Osteoblast (primary cell): ENCODE measurements at regions not wholly inside any gene's neighbourhood (a gene's known extent, or its start where the extent isn't known, plus 50 kb on each side); places are given as distances from the start of the nearest gene placed in this dataset.
A peak's percentile ranks its signal among the peaks of the same experiment; 100 is the strongest.

Source experiments
- DNase-seq: peaks from one replicate; pipeline ENCODE4 v3.0.0; 2011; ENCODE audit warnings: low spot score, mixed read lengths; ENCODE audit not compliant: insufficient read length; ENCODE audit errors: missing footprints
- H2AFZ ChIP-seq: 2 replicates; pipeline ENCODE4 v1.6.0; 2011; ENCODE audit warnings: mild to moderate bottlenecking, low read length
- H3K27ac ChIP-seq: 2 replicates; pipeline ENCODE4 v1.5.1; 2011; ENCODE audit warnings: mild to moderate bottlenecking, low read depth, low read length, moderate library complexity
- H3K27me3 ChIP-seq: 2 replicates; pipeline ENCODE4 v1.6.0; 2012; ENCODE audit warnings: mild to moderate bottlenecking, control low read depth, inconsistent platforms, low read length, moderate library complexity; ENCODE audit not compliant: insufficient read depth
- H3K36me3 ChIP-seq: 2 replicates; pipeline ENCODE4 v1.5.1; 2011; ENCODE audit warnings: mild to moderate bottlenecking, low read length, control low read depth, moderate library complexity; ENCODE audit not compliant: insufficient read depth
- H3K4me1 ChIP-seq: 2 replicates; pipeline ENCODE4 v1.5.1; 2011; ENCODE audit warnings: mild to moderate bottlenecking, low read length, control low read depth, moderate library complexity; ENCODE audit not compliant: insufficient read depth
- H3K4me2 ChIP-seq: 2 replicates; pipeline ENCODE4 v1.6.0; 2011; ENCODE audit warnings: mild to moderate bottlenecking, low read length; ENCODE audit not compliant: insufficient read depth
- H3K4me3 ChIP-seq: fragments of 200-600 bp; sonication (generic); 3 replicates; pipeline ENCODE4 v1.5.1; 2012; ENCODE audit warnings: mild to moderate bottlenecking, low read length, inconsistent platforms; ENCODE audit not compliant: insufficient read depth
- H3K79me2 ChIP-seq: 2 replicates; pipeline ENCODE4 v1.6.0; 2012; ENCODE audit warnings: mild to moderate bottlenecking, low read length, control low read depth, inconsistent platforms; ENCODE audit not compliant: insufficient read depth
- H3K9me3 ChIP-seq: 2 replicates; pipeline ENCODE4 v1.5.1; 2011; ENCODE audit warnings: low read depth, low read length, control low read depth
- H4K20me1 ChIP-seq: 2 replicates; pipeline ENCODE4 v1.6.0; 2012; ENCODE audit warnings: mild to moderate bottlenecking, low read length, control low read depth; ENCODE audit not compliant: insufficient read depth
- TF ChIP-seq, protein P1 (sequence below): IDR thresholded peaks from 2 replicates; pipeline ENCODE4 v1.5.1; 2011; ENCODE audit warnings: mild to moderate bottlenecking, low read depth, low read length, moderate library complexity; ENCODE audit errors: extremely low read depth

DNA sequence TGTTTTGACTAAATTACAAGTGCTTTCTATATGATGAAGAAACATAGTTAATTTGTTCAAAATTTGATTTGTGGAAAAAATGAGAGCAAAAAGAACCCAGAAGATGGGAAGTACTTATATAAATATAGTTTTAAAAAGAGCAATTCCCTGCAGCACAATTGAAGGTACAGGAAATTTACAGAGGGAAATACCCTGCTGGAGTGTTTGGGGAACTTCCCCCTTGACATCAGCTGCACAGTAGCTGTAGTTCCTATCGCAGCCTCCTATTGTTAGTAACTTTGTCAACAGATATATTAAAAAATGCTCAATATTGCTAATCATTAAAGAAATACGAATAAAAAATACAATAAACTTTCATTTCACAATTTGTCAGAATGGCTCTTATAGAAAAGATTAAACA, 1118.8 kb upstream of the ZEB2 start:
- Histone ChIP-seq H3K4me1 (no peaks in the 10 kb centered on the region), H3K79me2 (no peaks in the 10 kb centered on the region), H3K27ac (no peak overlapping the region), H3K4me2 (no peak overlapping the region), H4K20me1 (no peaks in the 10 kb centered on the region), H2AFZ (no peak overlapping the region), H3K36me3 (no peaks in the 10 kb centered on the region), H3K4me3 (no peak overlapping the region), H3K9me3 (no peaks in the 10 kb centered on the region), H3K27me3 (no peaks in the 10 kb centered on the region)
- TF ChIP-seq, protein P1, sequence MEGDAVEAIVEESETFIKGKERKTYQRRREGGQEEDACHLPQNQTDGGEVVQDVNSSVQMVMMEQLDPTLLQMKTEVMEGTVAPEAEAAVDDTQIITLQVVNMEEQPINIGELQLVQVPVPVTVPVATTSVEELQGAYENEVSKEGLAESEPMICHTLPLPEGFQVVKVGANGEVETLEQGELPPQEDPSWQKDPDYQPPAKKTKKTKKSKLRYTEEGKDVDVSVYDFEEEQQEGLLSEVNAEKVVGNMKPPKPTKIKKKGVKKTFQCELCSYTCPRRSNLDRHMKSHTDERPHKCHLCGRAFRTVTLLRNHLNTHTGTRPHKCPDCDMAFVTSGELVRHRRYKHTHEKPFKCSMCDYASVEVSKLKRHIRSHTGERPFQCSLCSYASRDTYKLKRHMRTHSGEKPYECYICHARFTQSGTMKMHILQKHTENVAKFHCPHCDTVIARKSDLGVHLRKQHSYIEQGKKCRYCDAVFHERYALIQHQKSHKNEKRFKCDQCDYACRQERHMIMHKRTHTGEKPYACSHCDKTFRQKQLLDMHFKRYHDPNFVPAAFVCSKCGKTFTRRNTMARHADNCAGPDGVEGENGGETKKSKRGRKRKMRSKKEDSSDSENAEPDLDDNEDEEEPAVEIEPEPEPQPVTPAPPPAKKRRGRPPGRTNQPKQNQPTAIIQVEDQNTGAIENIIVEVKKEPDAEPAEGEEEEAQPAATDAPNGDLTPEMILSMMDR, result no peak
- no peak for DNase-seq

DNA sequence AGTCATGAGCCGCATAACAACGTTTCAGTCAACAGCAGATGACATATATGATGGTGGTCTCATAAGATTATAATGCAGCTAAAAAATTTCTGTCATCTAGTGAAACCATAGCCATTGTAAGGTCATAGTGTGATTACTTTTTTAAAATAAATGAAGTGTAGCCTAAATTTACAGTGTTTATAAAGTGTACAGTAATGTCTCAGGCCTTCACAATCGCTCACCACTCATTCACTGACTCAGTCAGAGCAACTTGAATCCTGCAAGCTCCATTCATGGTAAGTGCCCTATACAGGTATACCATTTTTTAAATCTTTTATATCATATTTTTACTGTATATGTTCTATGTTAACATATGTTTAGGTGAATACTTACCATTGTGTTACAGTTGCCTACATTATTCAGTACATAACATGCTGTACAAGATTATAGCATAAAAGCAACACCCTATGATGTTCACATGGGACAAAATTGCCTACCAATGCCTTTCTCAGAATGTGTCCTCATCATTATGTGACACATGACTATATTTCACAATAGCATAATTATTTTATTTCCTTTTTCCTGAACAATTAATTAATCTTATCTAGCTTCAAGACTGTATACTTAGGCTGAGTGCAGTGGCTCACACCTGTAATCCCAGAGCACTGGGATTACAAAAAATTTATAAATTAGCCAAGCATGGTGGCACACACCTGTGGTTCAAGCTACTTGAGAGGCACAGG, 1115.9 kb upstream of the ZEB2 start:
- no peaks in the 10 kb centered on the region for H3K4me1 ChIP-seq
- H3K27me3 ChIP-seq, result no peaks in the 10 kb centered on the region
- no peak overlapping the region for H2AFZ ChIP-seq
- H3K79me2 ChIP-seq, result no peaks in the 10 kb centered on the region
- no peaks in the 10 kb centered on the region for H3K9me3 ChIP-seq
- H3K27ac ChIP-seq, result no peak overlapping the region
- H4K20me1 ChIP-seq, result no peaks in the 10 kb centered on the region
- TF ChIP-seq, protein P1, result no peak
- H3K36me3 ChIP-seq, result no peaks in the 10 kb centered on the region
- no peak for DNase-seq
- H3K4me2 ChIP-seq, result no peak overlapping the region
- no peak overlapping the region for H3K4me3 ChIP-seq

DNA sequence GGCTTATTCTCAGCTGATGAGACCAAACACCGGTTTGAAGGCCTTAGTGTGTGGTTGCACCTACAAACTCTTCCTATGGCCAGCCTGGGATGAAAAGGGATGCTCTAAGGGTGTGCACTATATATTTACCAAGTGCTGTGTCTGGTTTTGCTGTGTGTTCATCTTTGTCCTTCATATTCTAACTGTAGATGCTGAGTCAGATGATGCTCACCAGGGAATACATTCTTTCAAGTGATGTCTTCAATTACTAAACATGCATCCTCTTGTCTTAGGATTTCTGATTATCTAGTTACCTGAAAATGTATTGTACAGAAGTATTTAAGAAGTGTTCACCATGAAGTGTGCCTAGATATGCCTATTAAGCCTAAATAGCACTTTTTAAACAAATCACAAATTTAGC, 1111.6 kb upstream of the ZEB2 start:
- Histone ChIP-seq H3K4me3 (no peak overlapping the region), H3K4me1 (no peaks in the 10 kb centered on the region), H2AFZ (no peak overlapping the region), H3K27me3 (no peaks in the 10 kb centered on the region), H3K36me3 (no peaks in the 10 kb centered on the region), H3K9me3 (no peaks in the 10 kb centered on the region), H3K27ac (no peak overlapping the region), H3K79me2 (no peaks in the 10 kb centered on the region), H4K20me1 (no peaks in the 10 kb centered on the region), H3K4me2 (no peak overlapping the region)
- TF ChIP-seq, protein P1, result no peak
- no peak for DNase-seq

DNA sequence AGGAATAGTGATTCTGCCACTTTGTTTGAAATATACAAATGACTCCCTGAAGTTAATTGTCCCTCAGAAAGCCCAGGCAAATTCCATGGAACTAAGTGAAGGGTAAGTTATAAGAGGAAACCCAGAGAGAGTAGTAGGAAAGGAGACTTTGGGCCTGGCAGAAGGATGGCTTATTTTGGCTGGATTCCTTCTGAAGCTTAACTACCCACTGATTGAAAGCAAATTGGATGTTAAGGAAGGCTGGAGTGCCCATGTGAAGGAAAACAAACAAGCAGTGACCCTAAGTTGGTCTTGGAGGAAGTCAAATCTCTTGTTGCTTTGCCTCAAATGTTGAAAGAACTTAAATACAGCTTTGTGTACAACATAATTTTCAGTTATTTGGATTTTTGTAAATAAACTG, 1106.4 kb upstream of the ZEB2 start:
- H3K4me1 ChIP-seq, result peaks cover 18% of the 10 kb centered on the region
- H2AFZ ChIP-seq, result peak overlapping the region; percentile 53
- no peak overlapping the region for H3K27ac ChIP-seq
- no peaks in the 10 kb centered on the region for H3K9me3 ChIP-seq
- H3K79me2 ChIP-seq, result no peaks in the 10 kb centered on the region
- H3K4me2 ChIP-seq, result no peak overlapping the region
- H3K27me3 ChIP-seq, result no peaks in the 10 kb centered on the region
- TF ChIP-seq, protein P1, result no peak
- DNase-seq, result no peak
- H3K36me3 ChIP-seq, result no peaks in the 10 kb centered on the region
- H3K4me3 ChIP-seq, result no peak overlapping the region
- no peaks in the 10 kb centered on the region for H4K20me1 ChIP-seq
